ENCODE measurements at regions not wholly inside any gene's neighbourhood (a gene's known extent, or its start where the extent isn't known, plus 50 kb on each side); places are given as distances from the start of the nearest gene placed in this dataset.

- no peak for TF ChIP-seq CTCF (IDR thresholded peaks at IDR 0.05; ENCODE audit: low read length)
- TF ChIP-seq EZH2phosphoT487 (IDR thresholded peaks at IDR 0.05; ENCODE audit: low read length), result no peak
- TF ChIP-seq EZH2 (optimal IDR thresholded peaks at IDR 0.05; ENCODE audit: low read depth, low read length), result no peak
Measured at GRCh38 chr5:24177821-24178220, 467.0 kb downstream of the CDH10 start.

Measured in MM.1S (cell line).